ENCODE measurements at regions not wholly inside any gene's neighbourhood (a gene's known extent, or its start where the extent isn't known, plus 50 kb on each side); places are given as distances from the start of the nearest gene placed in this dataset.

DNA sequence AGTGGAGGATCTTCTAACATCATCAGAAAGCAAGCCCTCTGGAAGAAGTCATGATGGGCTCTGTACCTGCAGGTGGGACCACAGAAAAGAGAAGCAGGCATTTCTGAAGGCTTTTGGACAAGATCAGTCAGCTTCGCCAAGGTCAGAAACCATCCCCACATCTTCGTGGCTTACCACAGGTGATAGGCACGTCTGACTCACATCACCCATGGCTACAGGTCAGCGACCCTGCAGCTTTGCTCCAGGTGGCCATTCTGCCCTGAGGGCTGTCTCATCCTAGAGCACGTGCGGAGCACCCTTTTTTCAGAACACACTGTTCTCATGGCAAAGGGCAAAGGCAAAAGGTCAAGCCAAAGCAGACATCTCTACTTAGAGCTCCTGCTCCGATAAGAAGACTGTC, 518.9 kb upstream of the ADARB2 start:
- WGBS, 2 experiments (ENCODE audit: extremely low coverage in 2 of 2, insufficient read length in 1 of 2): 60% methylated on average over 3 of the region's 7 CpGs; no CpG with 5 or more reads in 1 of the 2 experiments
- no peak overlapping the region for H2BK15ac ChIP-seq (ENCODE audit: low read depth, low read length)
- no peak overlapping the region for H3K4me2 ChIP-seq (ENCODE audit: low read depth, low read length)
- DNase-seq (no peak), ATAC-seq (ENCODE audit: low read depth) (no peak)
- no peaks in the 10 kb centered on the region for H3K79me1 ChIP-seq (ENCODE audit: low read depth in 1 of 2, low read length in 2 of 2)
- H2AFZ ChIP-seq (replicated peaks; ENCODE audit: low read length, poor library complexity): no peak overlapping the region
- H4K8ac ChIP-seq (ENCODE audit: low read depth in 2 of 2, low read length in 2 of 2): no peak overlapping the region
- POLR2A ChIA-PET (ENCODE audit: unreplicated experiment): no interaction called here
- no TSS peak for BruUV-seq (replicated peaks)
- no peaks in the 10 kb centered on the region for H3K9me1 ChIP-seq (ENCODE audit: insufficient read depth, low read length)
- no peak overlapping the region for H2AK9ac ChIP-seq (replicated peaks; ENCODE audit: low read depth, low read length, poor library complexity)
- no peaks in the 10 kb centered on the region for H3K4me1 ChIP-seq (ENCODE audit: control insufficient read depth, insufficient read depth, low read length)
- H3K18ac ChIP-seq (ENCODE audit: low read depth, low read length): no peak overlapping the region
- no peaks in the 10 kb centered on the region for H4K20me1 ChIP-seq (ENCODE audit: insufficient read depth, low read length)
- H3K14ac ChIP-seq (replicated peaks; ENCODE audit: low read depth, low read length): no peak overlapping the region
- TF ChIP-seq FOS (IDR thresholded peaks at IDR 0.05; ENCODE audit: low read depth, low read length): no peak
- H3K36me3 ChIP-seq (ENCODE audit: control insufficient read depth, insufficient read depth, low read length): no peaks in the 10 kb centered on the region
- no peak overlapping the region for H3K56ac ChIP-seq (ENCODE audit: extremely low read depth, insufficient read depth, low read length)
- H2BK120ac ChIP-seq (ENCODE audit: low read depth, low read length): no peak overlapping the region
- no peak overlapping the region for H3K4ac ChIP-seq (ENCODE audit: low read depth, low read length)
- no peak overlapping the region for H2BK5ac ChIP-seq (ENCODE audit: low read depth, low read length, poor library complexity, severe bottlenecking)
- CTCF ChIA-PET: no interaction called here
- dilution Hi-C loops (cut with HindIII; ENCODE audit: low sequenced_read_pairs, unreplicated experiment) (no loop called here), intact Hi-C loops (cut with micrococcal nuclease) (no loop called here), in situ Hi-C loops (cut with MboI; ENCODE audit: low sequenced_read_pairs) (no loop called here)
- no peak overlapping the region for H4K91ac ChIP-seq (ENCODE audit: insufficient read depth, low read depth, low read length)
- peaks cover 10% of the 10 kb centered on the region for H3K9me3 ChIP-seq (ENCODE audit: control insufficient read depth, insufficient read depth, low read length)
- no peak overlapping the region for H2BK20ac ChIP-seq (ENCODE audit: low read depth, low read length)
- H3K9ac ChIP-seq (ENCODE audit: low read depth, low read length): no peak overlapping the region
- H3K23ac ChIP-seq (ENCODE audit: low read depth, low read length): no peak overlapping the region
- H3K27ac ChIP-seq (ENCODE audit: insufficient read depth, low read length): no peak overlapping the region
- no peak overlapping the region for H4K5ac ChIP-seq (ENCODE audit: low read depth, low read length)
- H3K4me3 ChIP-seq (ENCODE audit: insufficient read depth, low read depth, low read length): no peak overlapping the region
- no peaks in the 10 kb centered on the region for H3K27me3 ChIP-seq (ENCODE audit: control insufficient read depth, insufficient read depth, low read length)
- H2AK5ac ChIP-seq (ENCODE audit: low read depth, low read length): no peak overlapping the region
